Hepatocyte (in vitro differentiated cells): ENCODE measurements at regions not wholly inside any gene's neighbourhood (a gene's known extent, or its start where the extent isn't known, plus 50 kb on each side); places are given as distances from the start of the nearest gene placed in this dataset.
A peak's percentile ranks its signal among the peaks of the same experiment; 100 is the strongest.
"Not testable (repeated sequence)": the region's sequence is repeated elsewhere in the genome, so short reads cannot be mapped to it uniquely, and the experiment has no call there.

Source experiments
- DNase-seq: peaks from one replicate; pipeline ENCODE4 v3.0.0-alpha.2; 2016; ENCODE audit warnings: low spot score
- H2AFZ ChIP-seq: fragments of 200-600 bp; sonication (generic); 2 replicates; pipeline ENCODE4 v1.6.0; 2016; ENCODE audit warnings: antibody characterized with exemption, mild to moderate bottlenecking
- H3K27ac ChIP-seq: fragments of 200-600 bp; sonication (generic); 2 replicates; pipeline ENCODE4 v1.5.1; 2016; ENCODE audit warnings: mild to moderate bottlenecking
- H3K27me3 ChIP-seq: fragments of 200-600 bp; sonication (generic); 2 replicates; pipeline ENCODE4 v1.6.1; 2016
- H3K36me3 ChIP-seq: fragments of 200-600 bp; sonication (generic); replicated peaks from 2 replicates; pipeline ENCODE4 v1.5.1; 2016; ENCODE audit warnings: low read depth; ENCODE audit not compliant: insufficient read depth
- H3K4me1 ChIP-seq: fragments of 200-600 bp; sonication (generic); 2 replicates; pipeline ENCODE4 v1.5.1; 2016; ENCODE audit warnings: mild to moderate bottlenecking, moderate library complexity; ENCODE audit not compliant: insufficient read depth
- H3K4me2 ChIP-seq: fragments of 200-600 bp; sonication (generic); 2 replicates; pipeline ENCODE4 v1.6.0; 2016
- H3K4me3 ChIP-seq: fragments of 200-600 bp; sonication (generic); 2 replicates; pipeline ENCODE4 v1.5.1; 2016; ENCODE audit warnings: mild to moderate bottlenecking
- H3K79me2 ChIP-seq: fragments of 200-600 bp; sonication (generic); 2 replicates; pipeline ENCODE4 v1.6.0; 2017; ENCODE audit warnings: mild to moderate bottlenecking
- H3K9me2 ChIP-seq: fragments of 200-600 bp; sonication (generic); replicated peaks from 2 replicates; pipeline ENCODE4 v1.6.0; 2017; ENCODE audit warnings: mild to moderate bottlenecking; ENCODE audit not compliant: insufficient read depth
- H3K9me3 ChIP-seq: fragments of 200-600 bp; sonication (generic); 2 replicates; pipeline ENCODE4 v1.5.1; 2016; ENCODE audit warnings: low read depth, mild to moderate bottlenecking
- H4K20me1 ChIP-seq: fragments of 200-600 bp; sonication (generic); 2 replicates; pipeline ENCODE4 v1.6.0; 2016; ENCODE audit warnings: mild to moderate bottlenecking; ENCODE audit not compliant: insufficient read depth, poor library complexity, severe bottlenecking
- EZH2 ChIP-seq: fragments of 200-600 bp; sonication (generic); IDR thresholded peaks from 2 replicates; pipeline ENCODE4 v1.6.1; 2016; ENCODE audit warnings: antibody characterized with exemption, mild to moderate bottlenecking, borderline replicate concordance
- EZH2phosphoT487 ChIP-seq: fragments of 200-600 bp; sonication (generic); IDR thresholded peaks from one replicate; pipeline ENCODE4 v1.6.1; 2018; ENCODE audit warnings: antibody characterized with exemption, mild to moderate bottlenecking, low read depth, moderate library complexity; ENCODE audit not compliant: unreplicated experiment, severe bottlenecking
- WGBS: methylation state at CpG from one replicate; pipeline ENCODE4 v1.1.6; 2016; ENCODE audit warnings: low lambda C conversion rate; ENCODE audit errors: missing lambda C conversion rate; 5-methylcytosine and 5-hydroxymethylcytosine counted together
- TF ChIP-seq, protein P1 (sequence below): fragments of 200-600 bp; sonication (generic); IDR thresholded peaks from 2 replicates; pipeline ENCODE4 v1.5.1; 2016; ENCODE audit warnings: antibody characterized with exemption, mild to moderate bottlenecking; ENCODE audit not compliant: poor library complexity

- Histone ChIP-seq H3K9me2 (no peaks in the 10 kb centered on the region), H3K4me1 (no peaks in the 10 kb centered on the region), H2AFZ (no peak overlapping the region), H3K36me3 (no peaks in the 10 kb centered on the region), H3K4me2 (no peak overlapping the region), H3K4me3 (no peak overlapping the region), H3K9me3 (no peaks in the 10 kb centered on the region), H3K27me3 (no peaks in the 10 kb centered on the region), H3K27ac (no peak overlapping the region), H4K20me1 (no peaks in the 10 kb centered on the region), H3K79me2 (no peaks in the 10 kb centered on the region)
- peak; percentile 3 for DNase-seq
- TF ChIP-seq EZH2phosphoT487 (no peak), EZH2 (no peak)
- TF ChIP-seq, protein P1, sequence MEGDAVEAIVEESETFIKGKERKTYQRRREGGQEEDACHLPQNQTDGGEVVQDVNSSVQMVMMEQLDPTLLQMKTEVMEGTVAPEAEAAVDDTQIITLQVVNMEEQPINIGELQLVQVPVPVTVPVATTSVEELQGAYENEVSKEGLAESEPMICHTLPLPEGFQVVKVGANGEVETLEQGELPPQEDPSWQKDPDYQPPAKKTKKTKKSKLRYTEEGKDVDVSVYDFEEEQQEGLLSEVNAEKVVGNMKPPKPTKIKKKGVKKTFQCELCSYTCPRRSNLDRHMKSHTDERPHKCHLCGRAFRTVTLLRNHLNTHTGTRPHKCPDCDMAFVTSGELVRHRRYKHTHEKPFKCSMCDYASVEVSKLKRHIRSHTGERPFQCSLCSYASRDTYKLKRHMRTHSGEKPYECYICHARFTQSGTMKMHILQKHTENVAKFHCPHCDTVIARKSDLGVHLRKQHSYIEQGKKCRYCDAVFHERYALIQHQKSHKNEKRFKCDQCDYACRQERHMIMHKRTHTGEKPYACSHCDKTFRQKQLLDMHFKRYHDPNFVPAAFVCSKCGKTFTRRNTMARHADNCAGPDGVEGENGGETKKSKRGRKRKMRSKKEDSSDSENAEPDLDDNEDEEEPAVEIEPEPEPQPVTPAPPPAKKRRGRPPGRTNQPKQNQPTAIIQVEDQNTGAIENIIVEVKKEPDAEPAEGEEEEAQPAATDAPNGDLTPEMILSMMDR, result no peak
- WGBS, result 92% methylated on average over 34 of the region's 48 CpGs
Observed at GRCh38 chr22:11253000-11253511, 4274.9 kb upstream of the OR11H1 start.

- not testable (repeated sequence) for H3K9me2 ChIP-seq, H3K4me2 ChIP-seq, H2AFZ ChIP-seq, H3K27me3 ChIP-seq, H3K4me3 ChIP-seq, H4K20me1 ChIP-seq, H3K27ac ChIP-seq, H3K79me2 ChIP-seq, DNase-seq, H3K4me1 ChIP-seq, H3K9me3 ChIP-seq, H3K36me3 ChIP-seq
- WGBS, result 87% methylated on average over 7 of the region's 8 CpGs
Observed at GRCh38 chr22:11270981-11271380, 4257.0 kb upstream of the OR11H1 start.

DNA sequence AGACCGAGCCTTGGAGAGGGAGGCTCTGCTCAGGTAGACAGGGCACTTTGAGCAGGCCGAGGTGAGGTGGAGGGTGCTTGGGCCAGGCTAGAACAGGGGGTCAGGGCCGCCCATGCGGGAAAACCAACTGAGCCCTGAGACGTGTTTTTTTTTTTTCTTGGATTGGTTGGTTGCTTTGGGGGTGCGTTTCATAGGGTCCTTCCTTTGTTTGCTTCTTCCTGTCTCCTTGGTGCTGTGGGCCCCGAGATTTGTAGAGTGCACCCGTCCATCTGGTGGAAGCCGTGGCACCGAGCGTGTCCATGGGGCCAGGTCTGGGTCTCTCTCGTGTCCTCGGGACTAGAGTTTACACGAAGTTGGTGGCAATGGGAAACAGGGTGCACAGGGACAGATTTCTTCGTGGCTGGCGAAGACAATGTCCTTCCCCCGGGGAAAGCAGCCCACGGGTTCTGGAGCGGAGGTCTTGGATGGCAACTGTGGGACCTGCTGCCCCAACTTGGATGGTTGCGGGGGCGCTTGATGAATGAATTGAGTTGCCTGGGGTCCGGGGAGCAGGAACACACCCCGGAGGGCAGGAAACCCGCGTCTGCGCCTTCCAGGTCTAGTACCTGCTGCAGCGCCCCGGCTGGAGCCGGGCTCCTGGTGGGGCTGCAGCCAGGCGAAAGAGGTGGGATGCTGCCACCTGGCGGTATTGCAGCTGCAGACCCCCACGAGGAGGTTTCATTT is 4242.7 kb upstream of the OR11H1 start:
- H4K20me1 ChIP-seq, H3K79me2 ChIP-seq, H3K27ac ChIP-seq, H3K36me3 ChIP-seq, H3K4me3 ChIP-seq, H3K9me2 ChIP-seq, H2AFZ ChIP-seq, H3K4me2 ChIP-seq, H3K27me3 ChIP-seq, H3K4me1 ChIP-seq, H3K9me3 ChIP-seq, DNase-seq: not testable (repeated sequence)
- 74% methylated on average over 32 of the region's 32 CpGs for WGBS

GRCh38 chr22:11285839-11286205 is 4242.2 kb upstream of the OR11H1 start:
- not testable (repeated sequence) for H3K27ac ChIP-seq, H3K9me2 ChIP-seq, H3K79me2 ChIP-seq, H3K4me2 ChIP-seq, H3K36me3 ChIP-seq, H3K9me3 ChIP-seq, H3K4me3 ChIP-seq, H2AFZ ChIP-seq, H3K4me1 ChIP-seq, DNase-seq, H3K27me3 ChIP-seq, H4K20me1 ChIP-seq
- WGBS, result 53% methylated on average over 5 of the region's 5 CpGs

- H3K27ac ChIP-seq, H3K9me2 ChIP-seq, H3K4me2 ChIP-seq, H2AFZ ChIP-seq, H3K27me3 ChIP-seq, H3K9me3 ChIP-seq, DNase-seq, H3K36me3 ChIP-seq, H3K79me2 ChIP-seq, H3K4me1 ChIP-seq, H4K20me1 ChIP-seq, H3K4me3 ChIP-seq: not testable (repeated sequence)
- WGBS, result 79% methylated on average over 15 of the region's 15 CpGs
Observed at GRCh38 chr22:11288246-11289220, 4239.5 kb upstream of the OR11H1 start.

DNA sequence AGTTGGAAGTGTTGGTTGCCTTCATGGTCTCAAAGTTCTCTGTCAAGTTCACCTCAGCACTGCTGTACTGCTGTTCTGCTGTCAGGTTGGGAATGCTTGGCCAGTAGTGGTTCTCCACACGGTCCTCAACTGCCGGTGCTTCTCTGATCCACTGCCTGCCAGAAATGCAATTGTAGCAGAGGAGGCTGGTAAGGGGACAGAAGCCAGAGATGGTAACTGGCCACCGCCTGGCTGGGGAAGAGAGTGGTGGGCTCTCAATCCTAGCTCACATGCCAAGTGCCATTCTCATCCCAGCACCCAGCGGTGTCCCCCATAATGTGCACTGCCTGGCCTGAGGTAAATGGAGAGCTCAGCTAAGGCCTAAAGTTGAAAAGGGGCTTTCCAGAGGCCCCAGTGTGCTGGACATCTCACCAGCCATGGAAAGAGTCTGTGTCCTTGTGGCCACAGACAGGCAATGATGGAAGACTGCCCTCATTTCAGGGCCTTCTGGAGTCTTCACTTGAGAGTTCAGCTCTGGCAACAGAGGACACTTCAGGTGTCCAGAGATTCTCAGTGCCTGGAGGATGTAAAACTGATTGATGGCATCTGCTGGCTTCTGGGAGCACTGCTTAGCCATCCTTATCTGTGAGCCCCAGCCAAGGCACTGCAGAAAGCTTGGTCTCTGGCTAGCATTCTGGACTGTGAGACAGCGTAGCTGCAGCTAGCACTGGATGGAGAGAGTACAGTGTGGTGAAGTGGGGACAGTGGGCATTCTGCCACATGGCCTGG is 4229.7 kb upstream of the OR11H1 start:
- not testable (repeated sequence) for H3K27ac ChIP-seq, H3K4me2 ChIP-seq, H3K36me3 ChIP-seq, H3K9me3 ChIP-seq, H2AFZ ChIP-seq, H3K9me2 ChIP-seq, H3K4me1 ChIP-seq, H3K27me3 ChIP-seq, H3K79me2 ChIP-seq, H3K4me3 ChIP-seq, H4K20me1 ChIP-seq, DNase-seq
- WGBS, result 45% methylated on average over 5 of the region's 5 CpGs

- not testable (repeated sequence) for H4K20me1 ChIP-seq, H3K27me3 ChIP-seq, H3K4me1 ChIP-seq, H3K4me2 ChIP-seq, H3K36me3 ChIP-seq, H3K9me2 ChIP-seq, H3K27ac ChIP-seq, H3K4me3 ChIP-seq, H2AFZ ChIP-seq, H3K79me2 ChIP-seq, DNase-seq
- H3K9me3 ChIP-seq, result peaks cover 16% of the 10 kb centered on the region
- 63% methylated on average over 7 of the region's 7 CpGs for WGBS
Observed at GRCh38 chr22:11302427-11302826, 4225.6 kb upstream of the OR11H1 start.
